Suprapubic skin (tissue), 4 donors: ENCODE measurements at regions not wholly inside any gene's neighbourhood (a gene's known extent, or its start where the extent isn't known, plus 50 kb on each side); places are given as distances from the start of the nearest gene placed in this dataset.
"Not testable (repeated sequence)": the region's sequence is repeated elsewhere in the genome, so short reads cannot be mapped to it uniquely, and the experiment has no call there.

Source experiments
- DNase-seq, 2 donors: peaks; one replicate each; pipeline ENCODE4 v3.0.0-alpha.2; 2019; ENCODE audit warnings: low spot score in 2 of 2
- H3K27ac ChIP-seq: fragments of 200-600 bp; sonication (generic); one replicate; pipeline ENCODE4 v1.5.1; 2019
- H3K27me3 ChIP-seq: fragments of 200-600 bp; sonication (generic); one replicate; pipeline ENCODE4 v1.5.1; 2019
- H3K36me3 ChIP-seq: fragments of 200-600 bp; sonication (generic); one replicate; pipeline ENCODE4 v1.5.1; 2019
- H3K4me1 ChIP-seq: fragments of 200-600 bp; sonication (generic); one replicate; pipeline ENCODE4 v1.5.1; 2019
- H3K4me3 ChIP-seq: fragments of 200-600 bp; sonication (generic); one replicate; pipeline ENCODE4 v1.5.1; 2019; ENCODE audit warnings: mild to moderate bottlenecking
- H3K9me3 ChIP-seq: fragments of 200-600 bp; sonication (generic); one replicate; pipeline ENCODE4 v1.5.1; 2019
- EP300 ChIP-seq: sonication (generic); formaldehyde crosslinking; IDR thresholded peaks from one replicate; pipeline ENCODE4 v1.6.1; 2017; ENCODE audit warnings: antibody characterized with exemption
- POLR2A ChIP-seq, 2 donors: fragments of 450-650 bp; IDR thresholded peaks; one replicate each; pipeline ENCODE4 v1.6.1; 2017; ENCODE audit warnings: antibody characterized with exemption in 2 of 2, mild to moderate bottlenecking in 2 of 2, moderate library complexity in 2 of 2
- POLR2AphosphoS5 ChIP-seq, 3 donors: sonication (generic); formaldehyde crosslinking; IDR thresholded peaks; one replicate each; pipeline ENCODE4 v1.6.1; 2017; ENCODE audit warnings: antibody characterized with exemption in 3 of 3
- WGBS: methylation state at CpG from one replicate; pipeline ENCODE4 v1.1.5; 2018; 5-methylcytosine and 5-hydroxymethylcytosine counted together
- TF ChIP-seq, protein P1 (sequence below), 2 donors: fragments of 200-600 bp in 1 of 2; fragments of 450-650 bp in 1 of 2; sonication (generic) in 1 of 2; IDR thresholded peaks; one replicate each; pipeline ENCODE4 v1.5.1; 2016 to 2019; ENCODE audit warnings: antibody characterized with exemption in 2 of 2, mild to moderate bottlenecking in 1 of 2, moderate library complexity in 1 of 2

DNA sequence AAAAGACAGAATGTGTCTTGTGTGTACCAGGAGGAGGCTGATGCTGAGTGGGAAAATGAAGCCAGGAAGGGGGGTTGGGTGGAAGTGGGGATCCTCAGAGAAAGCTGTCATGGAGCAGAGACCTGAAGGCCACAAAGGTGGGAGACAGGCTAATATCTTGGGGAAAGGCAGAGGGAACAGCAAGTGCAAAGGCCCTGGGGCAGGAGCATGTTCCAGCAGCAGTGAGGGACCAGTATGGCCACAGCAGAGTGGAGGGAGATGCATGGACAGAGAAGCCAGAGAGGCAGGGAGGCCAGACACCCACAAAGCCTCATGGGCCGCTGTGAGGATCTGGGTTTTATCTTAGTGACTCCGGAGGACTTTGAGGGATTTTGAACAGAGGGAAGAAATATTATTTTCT lies 254.2 kb upstream of the SULF2 start:
- Histone ChIP-seq H3K4me1 (no peaks in the 10 kb centered on the region), H3K9me3 (no peaks in the 10 kb centered on the region), H3K27ac (no peak overlapping the region), H3K4me3 (no peak overlapping the region), H3K36me3 (no peaks in the 10 kb centered on the region), H3K27me3 (no peaks in the 10 kb centered on the region)
- DNase-seq = no peak
- TF ChIP-seq, protein P1, sequence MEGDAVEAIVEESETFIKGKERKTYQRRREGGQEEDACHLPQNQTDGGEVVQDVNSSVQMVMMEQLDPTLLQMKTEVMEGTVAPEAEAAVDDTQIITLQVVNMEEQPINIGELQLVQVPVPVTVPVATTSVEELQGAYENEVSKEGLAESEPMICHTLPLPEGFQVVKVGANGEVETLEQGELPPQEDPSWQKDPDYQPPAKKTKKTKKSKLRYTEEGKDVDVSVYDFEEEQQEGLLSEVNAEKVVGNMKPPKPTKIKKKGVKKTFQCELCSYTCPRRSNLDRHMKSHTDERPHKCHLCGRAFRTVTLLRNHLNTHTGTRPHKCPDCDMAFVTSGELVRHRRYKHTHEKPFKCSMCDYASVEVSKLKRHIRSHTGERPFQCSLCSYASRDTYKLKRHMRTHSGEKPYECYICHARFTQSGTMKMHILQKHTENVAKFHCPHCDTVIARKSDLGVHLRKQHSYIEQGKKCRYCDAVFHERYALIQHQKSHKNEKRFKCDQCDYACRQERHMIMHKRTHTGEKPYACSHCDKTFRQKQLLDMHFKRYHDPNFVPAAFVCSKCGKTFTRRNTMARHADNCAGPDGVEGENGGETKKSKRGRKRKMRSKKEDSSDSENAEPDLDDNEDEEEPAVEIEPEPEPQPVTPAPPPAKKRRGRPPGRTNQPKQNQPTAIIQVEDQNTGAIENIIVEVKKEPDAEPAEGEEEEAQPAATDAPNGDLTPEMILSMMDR (IDR thresholded peaks at IDR 0.05) = no peak
- TF ChIP-seq POLR2A (IDR thresholded peaks at IDR 0.05) = no peak
- 91% methylated on average over 2 of the region's 2 CpGs for WGBS

DNA sequence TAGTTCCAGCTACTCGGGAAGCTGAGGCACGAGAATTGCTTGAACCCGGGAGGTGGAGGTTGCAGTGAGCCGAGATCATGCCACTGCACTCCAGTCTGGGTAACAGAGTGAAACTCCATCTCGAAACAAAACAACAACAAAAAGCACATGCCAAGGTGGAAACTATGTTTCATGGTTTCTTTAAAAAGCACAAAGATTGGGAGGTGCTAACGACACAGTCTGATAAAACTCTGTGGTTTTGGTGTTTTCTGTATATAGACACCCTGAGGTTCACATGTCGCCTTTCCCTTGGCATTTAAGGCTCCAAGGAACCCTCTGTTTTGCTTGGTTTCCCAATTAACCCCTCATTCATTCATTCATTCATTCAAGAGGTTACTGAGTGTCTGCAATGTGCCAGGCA lies 253.4 kb upstream of the SULF2 start:
- 80% methylated on average over 7 of the region's 7 CpGs for WGBS

DNA sequence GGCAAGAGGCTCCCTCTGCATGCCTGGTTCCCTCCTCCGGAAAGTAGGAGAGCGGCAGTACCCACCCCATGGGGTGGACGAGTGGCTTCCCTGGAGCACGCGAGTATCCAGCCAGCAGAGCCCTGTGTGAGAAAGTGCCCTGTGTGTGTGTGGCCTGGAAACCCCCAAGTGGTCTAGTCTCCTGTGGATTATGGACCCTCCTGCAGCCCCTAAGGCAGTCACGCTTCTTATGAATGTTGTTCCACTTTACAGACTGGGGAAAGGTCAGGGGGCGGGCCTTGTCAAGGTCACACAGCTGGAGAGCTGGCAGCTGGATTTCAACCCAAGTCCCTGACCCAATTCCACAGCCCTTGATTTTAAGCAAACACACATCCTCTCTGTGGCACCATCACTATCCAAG lies 252.5 kb upstream of the SULF2 start:
- not testable (repeated sequence) for H3K27me3 ChIP-seq, H3K9me3 ChIP-seq, DNase-seq, H3K4me1 ChIP-seq, H3K36me3 ChIP-seq, H3K4me3 ChIP-seq, H3K27ac ChIP-seq
- 100% methylated on average over 4 of the region's 7 CpGs for WGBS

More for the DNA sequence above, 253.4 kb upstream of the SULF2 start:
- no peak overlapping the region for H3K27ac ChIP-seq
- DNase-seq = no peak
- H3K9me3 ChIP-seq = no peaks in the 10 kb centered on the region
- no peak overlapping the region for H3K4me3 ChIP-seq
- H3K36me3 ChIP-seq = no peaks in the 10 kb centered on the region
- H3K27me3 ChIP-seq = no peaks in the 10 kb centered on the region
- H3K4me1 ChIP-seq = no peaks in the 10 kb centered on the region
- TF ChIP-seq EP300 = no peak
- no peak for TF ChIP-seq POLR2AphosphoS5 (IDR thresholded peaks at IDR 0.05)
- TF ChIP-seq, protein P1 (IDR thresholded peaks at IDR 0.05) = no peak
- no peak for TF ChIP-seq POLR2A (IDR thresholded peaks at IDR 0.05)

DNA sequence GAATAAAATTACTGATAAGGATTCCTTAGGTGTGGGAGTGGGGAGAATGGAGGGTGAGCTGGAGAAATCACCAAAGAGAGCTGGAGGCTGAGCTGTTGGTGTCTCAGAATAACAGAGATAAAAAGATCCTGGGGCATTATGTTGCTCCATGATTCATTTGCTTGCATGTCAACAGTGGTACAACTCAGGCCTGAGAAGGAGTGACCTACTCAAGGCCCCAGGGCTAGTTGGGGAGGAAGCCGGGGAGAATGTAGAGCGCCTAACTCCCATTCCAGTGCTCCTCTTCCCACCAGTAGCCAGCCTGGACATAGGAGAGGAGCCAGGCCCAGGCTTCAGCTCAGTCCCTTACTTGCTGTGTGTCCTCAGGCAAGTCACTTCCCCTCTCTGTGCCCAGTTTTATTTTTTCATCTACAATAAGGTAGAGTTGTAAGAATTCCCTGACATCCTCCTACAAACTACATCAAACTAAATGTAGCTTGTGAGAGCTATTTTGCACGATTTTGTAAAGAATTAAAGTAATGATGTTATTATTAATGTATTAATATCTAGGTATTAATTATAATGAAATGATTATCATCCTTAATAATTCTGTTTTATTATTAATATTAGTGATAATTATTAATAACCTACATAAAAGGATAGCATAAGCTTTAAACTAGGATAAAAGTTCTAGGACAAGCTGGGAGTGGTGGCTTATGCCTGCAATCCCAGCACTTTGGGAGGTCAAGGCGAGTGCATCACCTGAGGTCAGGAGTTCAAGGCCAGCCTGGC lies 250.9 kb upstream of the SULF2 start:
- Histone ChIP-seq H3K27ac (no peak overlapping the region), H3K9me3 (no peaks in the 10 kb centered on the region), H3K4me3 (no peak overlapping the region), H3K27me3 (no peaks in the 10 kb centered on the region), H3K4me1 (no peaks in the 10 kb centered on the region), H3K36me3 (no peaks in the 10 kb centered on the region)
- 89% methylated on average over 4 of the region's 4 CpGs for WGBS
- TF ChIP-seq, protein P1 (IDR thresholded peaks at IDR 0.05) = no peak
- TF ChIP-seq POLR2AphosphoS5 (IDR thresholded peaks at IDR 0.05) = no peak
- TF ChIP-seq EP300 = no peak
- no peak for TF ChIP-seq POLR2A (IDR thresholded peaks at IDR 0.05)
- no peak for DNase-seq

DNA sequence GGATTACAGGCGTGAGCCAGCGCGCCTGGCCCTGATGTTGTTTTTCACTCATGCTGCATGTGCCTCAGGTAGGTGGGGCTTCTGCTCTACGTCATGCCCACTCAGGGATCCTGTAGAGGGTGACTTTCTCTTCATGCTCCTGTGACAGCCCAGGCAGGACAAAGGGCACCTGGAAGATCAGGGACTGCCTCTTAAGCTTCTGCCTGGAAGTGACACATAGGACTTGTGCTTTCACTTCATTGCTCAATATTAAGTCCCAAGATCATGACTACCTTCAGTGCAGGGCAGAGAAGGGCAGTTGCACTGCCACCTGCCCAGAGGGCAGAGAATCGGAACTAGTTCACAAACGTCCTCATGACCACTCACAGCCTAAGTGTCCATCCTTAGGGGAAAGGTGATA lies 249.5 kb upstream of the SULF2 start:
- DNase-seq = no peak
- H3K4me1 ChIP-seq = no peaks in the 10 kb centered on the region
- no peak overlapping the region for H3K4me3 ChIP-seq
- no peak overlapping the region for H3K27ac ChIP-seq
- no peak for TF ChIP-seq POLR2A (IDR thresholded peaks at IDR 0.05)
- TF ChIP-seq, protein P1 (IDR thresholded peaks at IDR 0.05) = no peak
- TF ChIP-seq POLR2AphosphoS5 (IDR thresholded peaks at IDR 0.05) = no peak
- no peak for TF ChIP-seq EP300
- no peaks in the 10 kb centered on the region for H3K36me3 ChIP-seq
- H3K9me3 ChIP-seq = no peaks in the 10 kb centered on the region
- H3K27me3 ChIP-seq = no peaks in the 10 kb centered on the region
- WGBS = 89% methylated on average over 4 of the region's 6 CpGs

DNA sequence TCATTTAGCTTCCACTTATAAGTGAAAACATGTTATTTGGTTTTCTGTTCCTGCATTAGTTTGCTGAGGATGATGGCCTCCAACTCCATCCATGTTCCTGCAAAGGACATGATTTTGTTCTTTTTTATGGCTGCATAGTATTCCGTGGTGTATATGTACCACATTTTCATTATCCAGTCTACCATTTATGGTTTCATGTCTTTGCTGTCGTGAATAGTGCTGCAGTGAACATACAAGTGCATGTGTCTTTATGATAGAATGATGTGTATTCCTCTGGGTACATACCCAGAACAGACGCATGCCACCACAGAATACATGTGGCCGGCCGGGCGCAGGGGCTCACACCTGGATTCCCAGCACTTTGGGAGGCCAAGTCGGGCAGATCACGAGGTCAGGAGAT lies 247.7 kb upstream of the SULF2 start:
- WGBS = 95% methylated on average over 8 of the region's 8 CpGs
- H3K4me3 ChIP-seq, DNase-seq: not testable (repeated sequence)

More for the DNA sequence above, 247.7 kb upstream of the SULF2 start:
- H3K36me3 ChIP-seq, H3K9me3 ChIP-seq, H3K27me3 ChIP-seq, H3K4me1 ChIP-seq, H3K27ac ChIP-seq: not testable (repeated sequence)
